ENCODE measurements at regions not wholly inside any gene's neighbourhood (a gene's known extent, or its start where the extent isn't known, plus 50 kb on each side); places are given as distances from the start of the nearest gene placed in this dataset.

DNA sequence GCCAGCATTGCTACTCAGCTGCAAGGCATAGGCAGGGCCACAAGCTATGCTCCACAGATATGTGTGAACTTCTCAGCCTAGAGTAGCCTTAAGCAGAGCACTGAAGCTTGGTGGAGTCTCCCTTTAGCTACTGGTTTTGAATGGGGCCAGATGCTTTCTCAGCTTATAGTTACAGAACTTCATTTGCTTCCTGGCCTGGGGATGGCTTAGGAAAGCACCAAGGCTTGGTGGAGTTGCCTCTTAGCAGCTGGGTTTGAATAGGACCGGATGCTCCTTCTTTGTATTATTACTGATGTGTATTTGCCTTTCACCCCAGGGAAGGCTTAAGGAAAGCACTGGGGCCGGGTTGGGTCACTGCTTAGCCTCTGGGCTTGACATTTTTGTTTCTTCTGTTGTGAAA, 497.8 kb upstream of the SEMA6A start:
- H3K9me3 ChIP-seq = no peaks in the 10 kb centered on the region
- TF ChIP-seq, protein P1, sequence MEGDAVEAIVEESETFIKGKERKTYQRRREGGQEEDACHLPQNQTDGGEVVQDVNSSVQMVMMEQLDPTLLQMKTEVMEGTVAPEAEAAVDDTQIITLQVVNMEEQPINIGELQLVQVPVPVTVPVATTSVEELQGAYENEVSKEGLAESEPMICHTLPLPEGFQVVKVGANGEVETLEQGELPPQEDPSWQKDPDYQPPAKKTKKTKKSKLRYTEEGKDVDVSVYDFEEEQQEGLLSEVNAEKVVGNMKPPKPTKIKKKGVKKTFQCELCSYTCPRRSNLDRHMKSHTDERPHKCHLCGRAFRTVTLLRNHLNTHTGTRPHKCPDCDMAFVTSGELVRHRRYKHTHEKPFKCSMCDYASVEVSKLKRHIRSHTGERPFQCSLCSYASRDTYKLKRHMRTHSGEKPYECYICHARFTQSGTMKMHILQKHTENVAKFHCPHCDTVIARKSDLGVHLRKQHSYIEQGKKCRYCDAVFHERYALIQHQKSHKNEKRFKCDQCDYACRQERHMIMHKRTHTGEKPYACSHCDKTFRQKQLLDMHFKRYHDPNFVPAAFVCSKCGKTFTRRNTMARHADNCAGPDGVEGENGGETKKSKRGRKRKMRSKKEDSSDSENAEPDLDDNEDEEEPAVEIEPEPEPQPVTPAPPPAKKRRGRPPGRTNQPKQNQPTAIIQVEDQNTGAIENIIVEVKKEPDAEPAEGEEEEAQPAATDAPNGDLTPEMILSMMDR (IDR thresholded peaks at IDR 0.05) = no peak
- TF ChIP-seq POLR2AphosphoS5 (IDR thresholded peaks at IDR 0.05) (no peak), POLR2A (IDR thresholded peaks at IDR 0.05) (no peak)
- no peaks in the 10 kb centered on the region for H3K4me1 ChIP-seq (replicated peaks)
- DNase-seq (ENCODE audit: low spot score) = no peak
- intact Hi-C loops (cut with DNase I) = no loop called here
- no peaks in the 10 kb centered on the region for H3K27me3 ChIP-seq (replicated peaks; ENCODE audit: insufficient read depth)
- H3K36me3 ChIP-seq = no peaks in the 10 kb centered on the region
- H3K4me3 ChIP-seq = no peak overlapping the region
- no peak overlapping the region for H3K27ac ChIP-seq
- WGBS = 91% methylated on average over 2 of the region's 2 CpGs

DNA sequence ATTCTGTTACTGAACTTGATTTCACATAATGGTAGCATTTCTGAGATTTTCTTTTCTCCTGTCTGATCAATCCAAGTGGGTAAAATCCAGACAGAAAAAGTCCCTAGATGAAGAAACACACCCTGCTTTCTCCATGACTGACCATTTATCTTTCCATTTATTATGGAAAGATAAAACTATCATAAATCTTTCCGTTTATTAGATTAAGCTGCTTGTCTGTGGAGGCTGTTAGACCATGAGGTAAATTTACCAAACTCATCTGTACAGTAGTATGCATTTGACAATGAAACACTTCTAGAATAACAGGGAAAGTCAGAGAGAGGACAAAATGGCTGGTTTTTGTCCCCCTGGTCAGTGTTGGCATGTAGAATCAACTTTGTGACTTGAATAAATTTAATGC, 491.2 kb upstream of the SEMA6A start:
- H3K27ac ChIP-seq = no peak overlapping the region
- no peaks in the 10 kb centered on the region for H3K9me3 ChIP-seq
- no peak overlapping the region for H3K4me3 ChIP-seq
- no peaks in the 10 kb centered on the region for H3K36me3 ChIP-seq
- no peaks in the 10 kb centered on the region for H3K27me3 ChIP-seq (replicated peaks; ENCODE audit: insufficient read depth)
- 50% methylated on average over 1 of the region's 1 CpG for WGBS
- no peaks in the 10 kb centered on the region for H3K4me1 ChIP-seq (replicated peaks)
- no peak for DNase-seq (ENCODE audit: low spot score)
- TF ChIP-seq POLR2A (IDR thresholded peaks at IDR 0.05) (no peak), POLR2AphosphoS5 (IDR thresholded peaks at IDR 0.05) (no peak)
- TF ChIP-seq, protein P1 (IDR thresholded peaks at IDR 0.05) = no peak
- intact Hi-C loops (cut with DNase I) = no loop called here

DNA sequence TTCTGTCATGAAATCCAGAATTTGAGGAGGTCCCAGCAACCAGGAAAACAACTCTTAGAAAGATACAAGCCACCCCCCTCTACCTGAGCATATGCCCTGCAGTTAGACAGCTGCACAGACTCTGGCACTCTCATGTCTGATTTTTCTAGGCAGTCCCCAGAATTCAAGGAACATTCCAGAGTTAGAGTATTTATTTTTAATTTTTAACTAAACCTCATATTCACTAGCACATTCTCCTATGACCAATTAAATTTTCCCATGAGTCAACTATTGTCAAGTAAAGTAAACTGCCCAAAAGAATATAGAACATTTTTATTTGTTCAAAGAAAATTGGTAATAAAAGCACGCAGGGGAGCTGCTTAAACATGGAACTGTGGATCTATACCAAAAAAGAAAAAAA, 490.5 kb upstream of the SEMA6A start:
- no peaks in the 10 kb centered on the region for H3K27me3 ChIP-seq (replicated peaks; ENCODE audit: insufficient read depth)
- 23% methylated on average over 1 of the region's 1 CpG for WGBS
- H3K27ac ChIP-seq = no peak overlapping the region
- DNase-seq (ENCODE audit: low spot score) = no peak
- H3K36me3 ChIP-seq = no peaks in the 10 kb centered on the region
- TF ChIP-seq, protein P1 (IDR thresholded peaks at IDR 0.05) = no peak
- no peak for TF ChIP-seq POLR2AphosphoS5 (IDR thresholded peaks at IDR 0.05)
- TF ChIP-seq POLR2A (IDR thresholded peaks at IDR 0.05) = no peak
- no peak overlapping the region for H3K4me3 ChIP-seq
- no peaks in the 10 kb centered on the region for H3K4me1 ChIP-seq (replicated peaks)
- intact Hi-C loops (cut with DNase I) = no loop called here
- H3K9me3 ChIP-seq = no peaks in the 10 kb centered on the region

DNA sequence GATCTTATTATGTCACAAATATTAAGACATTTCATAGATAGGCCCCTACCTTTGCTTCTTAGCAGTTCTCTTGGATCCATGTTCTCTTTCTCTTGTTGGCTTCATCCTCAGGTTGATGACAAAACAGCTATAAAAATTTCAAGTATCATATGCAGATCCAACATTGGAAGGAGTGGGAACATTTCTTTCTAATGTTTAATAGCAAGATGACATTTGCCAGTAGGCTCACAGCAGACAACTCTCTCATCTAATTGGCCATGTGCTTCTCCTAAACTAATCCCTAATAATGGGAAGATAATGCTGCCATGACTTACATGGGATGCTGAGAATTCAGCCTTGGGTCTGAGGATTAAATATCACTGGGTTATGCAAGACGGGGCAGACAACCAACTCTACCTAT, 485.5 kb upstream of the SEMA6A start:
- no peaks in the 10 kb centered on the region for H3K27me3 ChIP-seq (replicated peaks; ENCODE audit: insufficient read depth)
- WGBS = 67% methylated on average over 1 of the region's 1 CpG
- TF ChIP-seq POLR2A (IDR thresholded peaks at IDR 0.05) = no peak
- no peak overlapping the region for H3K4me3 ChIP-seq
- DNase-seq (ENCODE audit: low spot score) = no peak
- no peak overlapping the region for H3K27ac ChIP-seq
- intact Hi-C loops (cut with DNase I) = no loop called here
- no peaks in the 10 kb centered on the region for H3K9me3 ChIP-seq
- no peaks in the 10 kb centered on the region for H3K4me1 ChIP-seq (replicated peaks)
- no peaks in the 10 kb centered on the region for H3K36me3 ChIP-seq

DNA sequence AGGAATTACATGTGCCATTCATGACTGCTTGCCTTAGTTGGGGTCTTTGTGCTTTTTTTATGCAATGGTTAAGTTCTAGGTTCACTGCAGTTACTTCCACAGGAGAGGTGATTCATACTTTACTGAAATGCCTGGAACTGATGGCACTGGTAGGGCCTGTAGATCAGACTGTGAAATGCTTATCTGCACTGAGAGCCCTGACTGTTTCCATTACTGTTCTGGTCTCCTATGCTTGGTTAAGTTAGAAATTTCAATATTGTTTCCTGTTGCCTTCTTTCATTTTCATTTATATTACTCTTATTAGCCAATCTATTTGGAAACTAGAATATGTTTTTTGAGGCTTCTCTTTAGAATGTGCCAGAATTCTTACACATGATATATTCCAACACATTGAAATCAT, 484.1 kb upstream of the SEMA6A start:
- Histone ChIP-seq H3K4me1 (replicated peaks) (no peaks in the 10 kb centered on the region), H3K36me3 (no peaks in the 10 kb centered on the region), H3K4me3 (no peak overlapping the region), H3K9me3 (no peaks in the 10 kb centered on the region), H3K27ac (no peak overlapping the region), H3K27me3 (replicated peaks; ENCODE audit: insufficient read depth) (no peaks in the 10 kb centered on the region)
- DNase-seq (ENCODE audit: low spot score) = no peak
- TF ChIP-seq POLR2AphosphoS5 (IDR thresholded peaks at IDR 0.05) (no peak), POLR2A (IDR thresholded peaks at IDR 0.05) (no peak)
- TF ChIP-seq, protein P1 (IDR thresholded peaks at IDR 0.05) = no peak
- intact Hi-C loops (cut with DNase I) = no loop called here
